ENCODE measurements at regions not wholly inside any gene's neighbourhood (a gene's known extent, or its start where the extent isn't known, plus 50 kb on each side); places are given as distances from the start of the nearest gene placed in this dataset.

- no peak for TF ChIP-seq POLR2AphosphoS5 (IDR thresholded peaks at IDR 0.05)
- no peak for TF ChIP-seq CTCF (IDR thresholded peaks at IDR 0.05)
These were observed 908.4 kb upstream of the ADGRL4 start for GRCh38 chr1:79914896-79915295.

Measured in prostate gland (tissue), 2 donors.